Gastrocnemius medialis (tissue), 4 donors: ENCODE measurements at regions not wholly inside any gene's neighbourhood (a gene's known extent, or its start where the extent isn't known, plus 50 kb on each side); places are given as distances from the start of the nearest gene placed in this dataset.

Source experiments
- POLR2A ChIP-seq, 2 donors: fragments of 450-650 bp; IDR thresholded peaks; one replicate each; pipeline ENCODE4 v1.6.1; 2017; ENCODE audit warnings: antibody characterized with exemption in 2 of 2, mild to moderate bottlenecking in 2 of 2, moderate library complexity in 2 of 2
- TF ChIP-seq, protein P1 (sequence below), 5 experiments: fragments of 450-650 bp in 3 of 5; fragments of 200-600 bp in 2 of 5; sonication (generic) in 2 of 5; IDR thresholded peaks in 4 of 5; conservative IDR thresholded peaks in 1 of 5; 1 replicate in 4 of 5; 2 replicates in 1 of 5; pipeline ENCODE4 v1.5.1; 2016 to 2019; ENCODE audit warnings: antibody characterized with exemption in 5 of 5, mild to moderate bottlenecking in 3 of 5, moderate library complexity in 3 of 5

GRCh38 chr2:211251016-211251415, 694.6 kb downstream of the CPS1 start:
- TF ChIP-seq, protein P1, sequence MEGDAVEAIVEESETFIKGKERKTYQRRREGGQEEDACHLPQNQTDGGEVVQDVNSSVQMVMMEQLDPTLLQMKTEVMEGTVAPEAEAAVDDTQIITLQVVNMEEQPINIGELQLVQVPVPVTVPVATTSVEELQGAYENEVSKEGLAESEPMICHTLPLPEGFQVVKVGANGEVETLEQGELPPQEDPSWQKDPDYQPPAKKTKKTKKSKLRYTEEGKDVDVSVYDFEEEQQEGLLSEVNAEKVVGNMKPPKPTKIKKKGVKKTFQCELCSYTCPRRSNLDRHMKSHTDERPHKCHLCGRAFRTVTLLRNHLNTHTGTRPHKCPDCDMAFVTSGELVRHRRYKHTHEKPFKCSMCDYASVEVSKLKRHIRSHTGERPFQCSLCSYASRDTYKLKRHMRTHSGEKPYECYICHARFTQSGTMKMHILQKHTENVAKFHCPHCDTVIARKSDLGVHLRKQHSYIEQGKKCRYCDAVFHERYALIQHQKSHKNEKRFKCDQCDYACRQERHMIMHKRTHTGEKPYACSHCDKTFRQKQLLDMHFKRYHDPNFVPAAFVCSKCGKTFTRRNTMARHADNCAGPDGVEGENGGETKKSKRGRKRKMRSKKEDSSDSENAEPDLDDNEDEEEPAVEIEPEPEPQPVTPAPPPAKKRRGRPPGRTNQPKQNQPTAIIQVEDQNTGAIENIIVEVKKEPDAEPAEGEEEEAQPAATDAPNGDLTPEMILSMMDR (IDR thresholded peaks at IDR 0.05 in 4 of 5, conservative IDR thresholded peaks at IDR 0.05 in 1 of 5), result no peak
- TF ChIP-seq POLR2A (IDR thresholded peaks at IDR 0.05), result no peak
